Ishikawa (cell line): ENCODE measurements at regions not wholly inside any gene's neighbourhood (a gene's known extent, or its start where the extent isn't known, plus 50 kb on each side); places are given as distances from the start of the nearest gene placed in this dataset.

Source experiments
- EP300 ChIP-seq: IDR thresholded peaks from 2 replicates; pipeline ENCODE4 v1.6.1; 2012; ENCODE audit warnings: borderline replicate concordance
- TAF1 ChIP-seq: IDR thresholded peaks from 2 replicates; pipeline ENCODE4 v1.6.1; 2012; ENCODE audit warnings: low read depth, mild to moderate bottlenecking
- TCF12 ChIP-seq: IDR thresholded peaks from 2 replicates; pipeline ENCODE4 v1.6.1; 2012; ENCODE audit warnings: low read depth
- USF1 ChIP-seq: IDR thresholded peaks from 2 replicates; pipeline ENCODE4 v1.6.1; 2012
- ZBTB7A ChIP-seq: IDR thresholded peaks from 2 replicates; pipeline ENCODE4 v1.6.1; 2012; ENCODE audit warnings: low read depth

- TF ChIP-seq TCF12 = no peak
- TF ChIP-seq TAF1 = no peak
- no peak for TF ChIP-seq EP300
- no peak for TF ChIP-seq ZBTB7A
- no peak for TF ChIP-seq USF1
These were observed 211.0 kb downstream of the CYRIA start for GRCh38 chr2:16454621-16455020.
